K562 (cell line): ENCODE measurements at regions not wholly inside any gene's neighbourhood (a gene's known extent, or its start where the extent isn't known, plus 50 kb on each side); places are given as distances from the start of the nearest gene placed in this dataset.

Experiments used
- ATAC-seq: fragments of 200-7000 bp; cut with Tn5 transposase; 3 replicates; pipeline ENCODE4 v1.9.1; 2020; ENCODE audit warnings: moderate library complexity
- BruUV-seq: library from RNA; stranded (reverse); fragments of 400-500 nt; replicated peaks from 2 replicates; lab custom pipeline; 2021; lab: Mats Ljungman, UMichigan
- CTCF ChIA-PET: fragments of 300-600 bp; formaldehyde crosslinking; extraction: SDS; loops from one replicate; lab custom pipeline; 2021; ENCODE audit warnings: low intra/inter-chr PET ratio; lab: Yijun Ruan, JAX
- POLR2A ChIA-PET: fragments of 300-600, 350-650 bp; sonication (Branson Sonifier 250); formaldehyde crosslinking; extraction: SDS; loops from one replicate; lab custom pipeline; 2021; ENCODE audit warnings: antibody characterized with exemption, inconsistent platforms; lab: Yijun Ruan, JAX
- DNase-seq, 4 experiments: peaks; one replicate each; pipeline versions ENCODE4 v3.0.0 to v3.0.0-alpha.2; 2011 to 2018; ENCODE audit warnings: low spot score in 3 of 4, mixed read lengths in 3 of 4; ENCODE audit errors: extremely low read depth in 1 of 4
- FAIRE-seq: peaks from 2 replicates; lab custom pipeline; 2011; peaks lifted over from hg19 to GRCh38; lab: Jason Lieb, UNC
- H2AFZ ChIP-seq: 2 replicates; pipeline ENCODE4 v1.6.0; 2011; ENCODE audit warnings: low read depth, low read length, control low read depth, inconsistent platforms
- H3K27ac ChIP-seq: fragments of 200-600 bp; 3 replicates; pipeline ENCODE4 v1.8.0; 2011; ENCODE audit warnings: low read depth, mild to moderate bottlenecking, control low read depth, inconsistent platforms, low read length, moderate library complexity, mixed read lengths; ENCODE audit errors: extremely low read depth
- H3K27me3 ChIP-seq, 2 experiments: fragments of 300-600 bp in 1 of 2; 2 replicates in 1 of 2; 3 replicates in 1 of 2; pipeline versions ENCODE4 v1.6.0 to v1.8.0; 2011; ENCODE audit warnings: inconsistent platforms in 2 of 2, low read length in 2 of 2, mild to moderate bottlenecking in 1 of 2, mixed read lengths in 1 of 2, moderate library complexity in 1 of 2; ENCODE audit not compliant: control insufficient read depth in 2 of 2, insufficient read depth in 2 of 2
- H3K36me3 ChIP-seq: fragments of 300-600 bp; 3 replicates; pipeline ENCODE4 v1.8.0; 2011; ENCODE audit warnings: mild to moderate bottlenecking, low read length, inconsistent platforms; ENCODE audit not compliant: control insufficient read depth, insufficient read depth
- H3K4me1 ChIP-seq, 2 experiments: fragments of 200-600 bp in 1 of 2; replicated peaks in 1 of 2; 2 replicates in 1 of 2; 3 replicates in 1 of 2; pipeline versions ENCODE4 v1.5.1 to v1.8.0; 2011; ENCODE audit warnings: inconsistent platforms in 2 of 2, low read length in 2 of 2, mild to moderate bottlenecking in 1 of 2, mixed read lengths in 1 of 2, moderate library complexity in 1 of 2; ENCODE audit not compliant: control insufficient read depth in 2 of 2, insufficient read depth in 2 of 2
- H3K4me2 ChIP-seq: 2 replicates; pipeline ENCODE4 v1.6.1; 2011; ENCODE audit warnings: low read length, control low read depth, inconsistent platforms, mixed read lengths; ENCODE audit not compliant: insufficient read depth
- H3K4me3 ChIP-seq: fragments of 200-600 bp; sonication (generic), shearing (Covaris generic); 2 replicates; pipeline ENCODE4 v1.5.1; 2016; ENCODE audit warnings: control low read depth, inconsistent platforms
- H3K79me2 ChIP-seq: fragments of 200-600 bp; 3 replicates; pipeline ENCODE4 v1.8.0; 2011; ENCODE audit warnings: low read length, inconsistent platforms; ENCODE audit not compliant: control insufficient read depth, insufficient read depth
- H3K9ac ChIP-seq, 2 experiments: 2 replicates each; pipeline versions ENCODE4 v1.6.0 to v1.6.1; 2011; ENCODE audit warnings: low read depth in 2 of 2, low read length in 2 of 2, control low read depth in 1 of 2, inconsistent platforms in 1 of 2, mild to moderate bottlenecking in 1 of 2, mixed read lengths in 1 of 2; ENCODE audit not compliant: insufficient read depth in 1 of 2
- H3K9me1 ChIP-seq: one replicate; pipeline ENCODE4 v1.6.0; 2011; ENCODE audit warnings: inconsistent platforms, mild to moderate bottlenecking, low read length, moderate library complexity; ENCODE audit not compliant: control insufficient read depth, insufficient read depth
- H3K9me3 ChIP-seq: replicated peaks from 2 replicates; pipeline ENCODE4 v1.5.1; 2011; ENCODE audit warnings: low read depth, low read length, inconsistent platforms; ENCODE audit not compliant: control insufficient read depth, insufficient read depth
- H4K20me1 ChIP-seq: replicated peaks from 2 replicates; pipeline ENCODE4 v1.6.1; 2011; ENCODE audit warnings: low read length, inconsistent platforms, mixed read lengths; ENCODE audit not compliant: control insufficient read depth, insufficient read depth
- CBX1 ChIP-seq: sonication (generic); IDR thresholded peaks from 2 replicates; pipeline ENCODE4 v1.6.1; 2016; ENCODE audit warnings: antibody characterized with exemption, low read depth, mild to moderate bottlenecking
- CREB1 ChIP-seq, 2 experiments: sonication (generic) in 1 of 2; formaldehyde crosslinking in 1 of 2; IDR thresholded peaks; 2 replicates each; pipeline versions ENCODE4 v1.6.1 to v1.8.0; 2012 to 2022; ENCODE audit warnings: inconsistent platforms in 1 of 2, mild to moderate bottlenecking in 1 of 2, missing genetic modification reagents in 1 of 2, moderate library complexity in 1 of 2
- CREBBP ChIP-seq: IDR thresholded peaks from one replicate; pipeline ENCODE4 v1.6.1; 2012; ENCODE audit warnings: low read depth, mild to moderate bottlenecking, control low read depth, inconsistent platforms, low read length
- ERF ChIP-seq: fragments of 450-650 bp; formaldehyde crosslinking; IDR thresholded peaks from 2 replicates; pipeline ENCODE4 v1.4.0; 2020; ENCODE audit warnings: mild to moderate bottlenecking, mixed read lengths
- FOXJ3 ChIP-seq: sonication (generic); formaldehyde crosslinking; IDR thresholded peaks from 2 replicates; pipeline ENCODE4 v1.4.0; 2020; ENCODE audit warnings: mild to moderate bottlenecking, missing genetic modification reagents
- FOXM1 ChIP-seq, 2 experiments: fragments of 450-650 bp in 1 of 2; sonication (generic) in 1 of 2; formaldehyde crosslinking in 1 of 2; IDR thresholded peaks; 2 replicates each; pipeline versions ENCODE4 v1.6.1 to v1.9.0; 2017 to 2022; ENCODE audit warnings: low read depth in 2 of 2, mild to moderate bottlenecking in 2 of 2, missing genetic modification reagents in 1 of 2, moderate library complexity in 1 of 2
- HMG20B ChIP-seq: fragments of 250-450 bp; sonication (Bioruptor Pico); IDR thresholded peaks from 2 replicates; pipeline ENCODE4 v1.5.0; 2021; ENCODE audit warnings: mild to moderate bottlenecking
- KDM2B ChIP-seq: fragments of 250-450 bp; sonication (Bioruptor Pico); IDR thresholded peaks from 2 replicates; pipeline ENCODE4 v1.8.0; 2021; ENCODE audit warnings: mild to moderate bottlenecking, moderate library complexity
- PBX2 ChIP-seq, 2 experiments: IDR thresholded peaks in 1 of 2; conservative IDR thresholded peaks in 1 of 2; 2 replicates each; pipeline ENCODE4 v1.6.1; 2016; ENCODE audit warnings: low read depth in 2 of 2, mild to moderate bottlenecking in 1 of 2, missing compliant biosample characterization in 1 of 2, missing genetic modification characterization in 1 of 2, moderate library complexity in 1 of 2
- RBM22 ChIP-seq: fragments of 200-400 bp; formaldehyde crosslinking; IDR thresholded peaks from 2 replicates; pipeline ENCODE4 v1.6.1; 2018; ENCODE audit warnings: low read length, low read depth; ENCODE audit not compliant: poor library complexity, severe bottlenecking
- SIN3B ChIP-seq: fragments of 450-650 bp; IDR thresholded peaks from 2 replicates; pipeline ENCODE4 v1.6.1; 2017; ENCODE audit warnings: low read depth, mild to moderate bottlenecking, moderate library complexity
- TEAD2 ChIP-seq: fragments of 450-650 bp; IDR thresholded peaks from 2 replicates; pipeline ENCODE4 v1.6.1; 2016; ENCODE audit warnings: missing genetic modification characterization, control low read depth, missing compliant biosample characterization
- XRCC5 ChIP-seq: fragments of 200-400 bp; formaldehyde crosslinking; IDR thresholded peaks from 2 replicates; pipeline ENCODE4 v1.6.1; 2017; ENCODE audit warnings: low read depth, mild to moderate bottlenecking, low read length
- ZNF197 ChIP-seq: fragments of 200-800 bp; sonication (Bioruptor generic); IDR thresholded peaks from 2 replicates; pipeline ENCODE4 v1.6.1; 2016; ENCODE audit warnings: low read depth, missing genetic modification characterization, missing compliant biosample characterization
- ZNF316 ChIP-seq: fragments of 450-650 bp; IDR thresholded peaks from 2 replicates; pipeline ENCODE4 v1.6.1; 2016
- ZNF436 ChIP-seq: fragments of 250-450, 450-650 bp; sonication (Bioruptor Pico); formaldehyde crosslinking; IDR thresholded peaks from 2 replicates; pipeline ENCODE4 v1.7.0; 2020; ENCODE audit warnings: mild to moderate bottlenecking
- ZNF583 ChIP-seq: fragments of 250-450 bp; sonication (Bioruptor Pico); IDR thresholded peaks from 2 replicates; pipeline ENCODE4 v1.4.0; 2020
- WGBS: fragments of 100-300 bp; shearing (Covaris generic); methylation state at CpG from one replicate; pipeline ENCODE4 v1.1.6; 2016; ENCODE audit warnings: low coverage, mixed read lengths; ENCODE audit not compliant: insufficient coverage; ENCODE audit errors: missing lambda C conversion rate; 5-methylcytosine and 5-hydroxymethylcytosine counted together
- in situ Hi-C: fragments of 300-500 bp; cut with MboI; formaldehyde crosslinking; loops from 4 replicates; pipeline ENCODE4 v1.15.0; 2018; ENCODE audit warnings: inconsistent platforms, mixed read lengths
- intact Hi-C: fragments of 100-400 bp; cut with micrococcal nuclease; formaldehyde crosslinking; loops from 2 replicates; pipeline ENCODE4 v1.14.2; 2022

- TF ChIP-seq PBX2 (CRISPR knock-in tag; IDR thresholded peaks at IDR 0.05; ENCODE audit: low read depth) (no peak), PBX2 (tag; conservative IDR thresholded peaks at IDR 0.05; ENCODE audit: low read depth) (no peak), CREBBP (no peak)
- TF ChIP-seq, all 486 proteins: peak for 0
Measured at GRCh38 chr13:33536601-33537000, 251.0 kb upstream of the STARD13 start (continued).

GRCh38 chr13:33537026-33537425 lies 251.5 kb upstream of the STARD13 start:
- POLR2A ChIA-PET = interaction anchor here (1.2 kb wide), 1 partner anchor 11 kb away, joined by 5 read pairs; no protein-coding TSS in a partner anchor
- no peak overlapping the region for H3K9ac ChIP-seq
- 54% methylated on average over 5 of the region's 5 CpGs for WGBS
- CTCF ChIA-PET = no interaction called here
- H3K27me3 ChIP-seq = no peaks in the 10 kb centered on the region
- DNase-seq (no peak), FAIRE-seq (no peak), ATAC-seq (no peak)
- no peak overlapping the region for H2AFZ ChIP-seq
- no peak overlapping the region for H3K27ac ChIP-seq
- no peaks in the 10 kb centered on the region for H3K9me3 ChIP-seq
- BruUV-seq = no TSS peak
- H3K4me2 ChIP-seq = no peak overlapping the region
- H3K36me3 ChIP-seq = no peaks in the 10 kb centered on the region
- H3K79me2 ChIP-seq = no peaks in the 10 kb centered on the region
- peaks cover 0 to 7% of the 10 kb centered on the region in 2 experiments; a peak in 1 of 5 replicates for H3K4me1 ChIP-seq
- H3K4me3 ChIP-seq = no peak overlapping the region
- no peaks in the 10 kb centered on the region for H3K9me1 ChIP-seq
- intact Hi-C loops = no loop called here
- in situ Hi-C loops = no loop called here
- no peaks in the 10 kb centered on the region for H4K20me1 ChIP-seq
- no peak for TF ChIP-seq CREB1 (IDR thresholded peaks at IDR 0.05)
- no peak for TF ChIP-seq CREB1 (CRISPR knock-in tag; IDR thresholded peaks at IDR 0.05)
- no peak for TF ChIP-seq FOXJ3
- no peak for TF ChIP-seq FOXM1 (IDR thresholded peaks at IDR 0.05; ENCODE audit: low read depth)
- TF ChIP-seq FOXM1 (CRISPR knock-in tag; IDR thresholded peaks at IDR 0.05; ENCODE audit: low read depth) = no peak
- TF ChIP-seq CBX1 = no peak
- no peak for TF ChIP-seq RBM22
- no peak for TF ChIP-seq HMG20B (CRISPR knock-in tag)
- no peak for TF ChIP-seq SIN3B
- TF ChIP-seq XRCC5 = no peak
- no peak for TF ChIP-seq ZNF316
- no peak for TF ChIP-seq KDM2B (CRISPR knock-in tag)
- TF ChIP-seq ERF (CRISPR knock-in tag) = no peak
- TF ChIP-seq ZNF197 (CRISPR knock-in tag) = no peak
- no peak for TF ChIP-seq ZNF583 (CRISPR knock-in tag)
- no peak for TF ChIP-seq TEAD2
- TF ChIP-seq ZNF436 = no peak
